ENCODE measurements at regions not wholly inside any gene's neighbourhood (a gene's known extent, or its start where the extent isn't known, plus 50 kb on each side); places are given as distances from the start of the nearest gene placed in this dataset.

GRCh38 chr1:99540744-99541143, 105.2 kb upstream of the PALMD start:
- no peak overlapping the region for H3K4me3 Mint-ChIP-seq

GRCh38 chr1:99544328-99544727, 101.6 kb upstream of the PALMD start:
- 80% methylated on average over 1 of the region's 1 CpG for whole genome bisulfite sequencing (ENCODE audit: insufficient coverage)
- Mint-ChIP-seq H3K4me1 (no peaks in the 10 kb centered on the region), H3K27me3 (ENCODE audit: low read depth in 3 of 3) (peaks cover 0 to 2% (median 2%) of the 10 kb centered on the region in 3 donors), H3K36me3 (no peaks in the 10 kb centered on the region), H3K9me3 (no peaks in the 10 kb centered on the region), H3K4me3 (no peak overlapping the region), H3K27ac (no peak overlapping the region)
- TF ChIP-seq CTCF (IDR thresholded peaks at IDR 0.05) = no peak
- Histone ChIP-seq H3K36me3 (replicated peaks in 1 of 2; ENCODE audit: control insufficient read depth in 1 of 2, insufficient read depth in 2 of 2, low read length in 2 of 2) (no peaks in the 10 kb centered on the region), H3K79me2 (ENCODE audit: insufficient read depth, low read length) (no peaks in the 10 kb centered on the region), H3K4me1 (ENCODE audit: control insufficient read depth in 1 of 2, insufficient read depth in 2 of 2, low read length in 2 of 2) (no peaks in the 10 kb centered on the region), H3K9me3 (replicated peaks in 1 of 2; ENCODE audit: control insufficient read depth in 1 of 2, insufficient read depth in 1 of 2, low read length in 2 of 2) (no peaks in the 10 kb centered on the region), H3K27me3 (ENCODE audit: control insufficient read depth in 2 of 2, insufficient read depth in 2 of 2, low read length in 2 of 2) (no peaks in the 10 kb centered on the region), H3K4me2 (replicated peaks; ENCODE audit: extremely low read depth, low read length, poor library complexity, severe bottlenecking) (no peak overlapping the region), H3K4me3 (replicated peaks in 1 of 3; ENCODE audit: low read depth in 2 of 3, low read length in 3 of 3) (no peak overlapping the region), H2AFZ (ENCODE audit: insufficient read depth, low read depth, low read length, poor library complexity, severe bottlenecking) (no peak overlapping the region), H3K27ac (ENCODE audit: low read depth in 1 of 2, low read length in 2 of 2) (no peak overlapping the region), H3K9ac (ENCODE audit: insufficient read depth, low read length, poor library complexity, severe bottlenecking) (no peak overlapping the region), H4K20me1 (ENCODE audit: insufficient read depth, low read length) (no peaks in the 10 kb centered on the region)
- intact Hi-C loops (cut with micrococcal nuclease) = no loop called here
- no peak for DNase-seq

More at GRCh38 chr1:99540744-99541143, 105.2 kb upstream of the PALMD start:
- Histone ChIP-seq H3K4me3 (replicated peaks in 1 of 3; ENCODE audit: low read depth in 2 of 3, low read length in 3 of 3) (no peak overlapping the region), H3K79me2 (ENCODE audit: insufficient read depth, low read length) (no peaks in the 10 kb centered on the region), H3K27ac (ENCODE audit: low read depth in 1 of 2, low read length in 2 of 2) (no peak overlapping the region), H3K9ac (ENCODE audit: insufficient read depth, low read length, poor library complexity, severe bottlenecking) (no peak overlapping the region), H3K36me3 (replicated peaks in 1 of 2; ENCODE audit: control insufficient read depth in 1 of 2, insufficient read depth in 2 of 2, low read length in 2 of 2) (no peaks in the 10 kb centered on the region), H3K27me3 (ENCODE audit: control insufficient read depth in 2 of 2, insufficient read depth in 2 of 2, low read length in 2 of 2) (no peaks in the 10 kb centered on the region), H3K9me3 (replicated peaks in 1 of 2; ENCODE audit: control insufficient read depth in 1 of 2, insufficient read depth in 1 of 2, low read length in 2 of 2) (no peaks in the 10 kb centered on the region), H2AFZ (ENCODE audit: insufficient read depth, low read depth, low read length, poor library complexity, severe bottlenecking) (no peak overlapping the region), H3K4me2 (replicated peaks; ENCODE audit: extremely low read depth, low read length, poor library complexity, severe bottlenecking) (no peak overlapping the region), H3K4me1 (ENCODE audit: control insufficient read depth in 1 of 2, insufficient read depth in 2 of 2, low read length in 2 of 2) (no peaks in the 10 kb centered on the region), H4K20me1 (ENCODE audit: insufficient read depth, low read length) (no peaks in the 10 kb centered on the region)
- DNase-seq = no peak
- Mint-ChIP-seq H3K27ac (no peak overlapping the region), H3K9me3 (no peaks in the 10 kb centered on the region), H3K36me3 (no peaks in the 10 kb centered on the region), H3K27me3 (ENCODE audit: low read depth in 3 of 3) (peaks cover 0 to 2% (median 2%) of the 10 kb centered on the region in 3 donors), H3K4me1 (no peaks in the 10 kb centered on the region)
- no peak for TF ChIP-seq CTCF (IDR thresholded peaks at IDR 0.05)
- intact Hi-C loops (cut with micrococcal nuclease) = no loop called here
- WGBS (ENCODE audit: insufficient coverage) = no CpG with 5 or more reads among the region's 1 CpG

All from CD14-positive monocyte (primary cell).